ENCODE measurements at regions not wholly inside any gene's neighbourhood (a gene's known extent, or its start where the extent isn't known, plus 50 kb on each side); places are given as distances from the start of the nearest gene placed in this dataset.

DNA sequence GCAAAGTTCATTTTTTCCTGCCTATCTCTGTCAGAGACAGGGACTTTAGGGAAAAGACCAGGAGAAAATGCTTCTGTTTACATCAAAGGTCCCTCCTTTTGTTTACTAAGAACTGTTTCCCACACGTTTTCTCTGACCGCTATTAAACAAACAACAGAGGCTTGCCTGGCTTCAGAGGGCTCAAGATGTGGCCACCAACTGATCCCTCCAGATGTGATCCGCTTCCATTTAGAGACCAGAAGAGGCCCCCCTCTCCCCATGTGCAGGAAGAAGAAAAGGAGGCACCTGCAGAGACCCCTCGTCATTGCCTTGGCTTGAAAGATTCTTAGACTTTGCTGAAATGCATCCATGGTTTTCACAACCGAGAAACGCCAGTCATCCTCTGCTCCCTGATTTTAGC is 217.9 kb upstream of the PWP1 start:
- TF ChIP-seq, protein P1, sequence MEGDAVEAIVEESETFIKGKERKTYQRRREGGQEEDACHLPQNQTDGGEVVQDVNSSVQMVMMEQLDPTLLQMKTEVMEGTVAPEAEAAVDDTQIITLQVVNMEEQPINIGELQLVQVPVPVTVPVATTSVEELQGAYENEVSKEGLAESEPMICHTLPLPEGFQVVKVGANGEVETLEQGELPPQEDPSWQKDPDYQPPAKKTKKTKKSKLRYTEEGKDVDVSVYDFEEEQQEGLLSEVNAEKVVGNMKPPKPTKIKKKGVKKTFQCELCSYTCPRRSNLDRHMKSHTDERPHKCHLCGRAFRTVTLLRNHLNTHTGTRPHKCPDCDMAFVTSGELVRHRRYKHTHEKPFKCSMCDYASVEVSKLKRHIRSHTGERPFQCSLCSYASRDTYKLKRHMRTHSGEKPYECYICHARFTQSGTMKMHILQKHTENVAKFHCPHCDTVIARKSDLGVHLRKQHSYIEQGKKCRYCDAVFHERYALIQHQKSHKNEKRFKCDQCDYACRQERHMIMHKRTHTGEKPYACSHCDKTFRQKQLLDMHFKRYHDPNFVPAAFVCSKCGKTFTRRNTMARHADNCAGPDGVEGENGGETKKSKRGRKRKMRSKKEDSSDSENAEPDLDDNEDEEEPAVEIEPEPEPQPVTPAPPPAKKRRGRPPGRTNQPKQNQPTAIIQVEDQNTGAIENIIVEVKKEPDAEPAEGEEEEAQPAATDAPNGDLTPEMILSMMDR (IDR thresholded peaks at IDR 0.05) = no peak

DNA sequence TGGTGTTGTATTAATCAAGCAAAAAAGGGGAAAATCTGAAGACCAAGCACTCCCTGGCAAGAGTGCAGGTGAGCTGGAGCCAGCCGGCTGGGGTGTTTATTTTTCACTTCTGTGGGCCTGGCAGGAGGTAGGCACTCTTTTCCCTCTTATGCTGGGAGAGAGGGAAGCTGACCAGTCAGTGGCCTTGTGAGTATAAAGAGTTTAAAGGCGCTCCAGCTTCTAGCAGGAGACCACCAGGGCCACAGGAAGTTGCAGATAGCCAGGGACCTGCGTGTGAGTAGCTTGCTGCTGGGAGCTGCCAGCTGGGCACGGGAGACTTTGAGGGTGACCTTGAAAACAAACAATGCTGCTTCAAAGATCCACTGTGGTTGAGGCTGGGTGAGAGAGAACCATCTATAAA is 217.4 kb upstream of the PWP1 start:
- TF ChIP-seq, protein P1 (IDR thresholded peaks at IDR 0.05) = no peak

DNA sequence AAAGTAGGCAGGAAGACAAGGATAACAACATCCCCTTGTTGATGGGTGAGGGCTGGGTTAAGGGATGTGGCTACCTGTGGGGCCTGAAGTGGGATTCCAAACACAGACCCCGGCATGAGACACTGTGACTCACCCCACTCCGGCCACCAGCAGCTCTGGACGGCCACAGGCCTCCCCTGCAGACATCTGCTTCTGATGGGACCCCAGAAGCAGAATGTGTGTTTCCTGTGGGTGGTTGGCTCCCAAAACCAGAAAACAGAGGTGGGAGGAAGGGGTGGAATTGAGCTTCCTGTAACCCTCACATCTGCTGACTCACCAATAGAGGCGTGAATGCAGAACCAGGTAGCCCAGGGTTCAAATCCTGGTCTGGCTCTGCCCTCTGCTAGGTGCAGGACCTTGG is 216.6 kb upstream of the PWP1 start:
- TF ChIP-seq, protein P1 (IDR thresholded peaks at IDR 0.05) = no peak

DNA sequence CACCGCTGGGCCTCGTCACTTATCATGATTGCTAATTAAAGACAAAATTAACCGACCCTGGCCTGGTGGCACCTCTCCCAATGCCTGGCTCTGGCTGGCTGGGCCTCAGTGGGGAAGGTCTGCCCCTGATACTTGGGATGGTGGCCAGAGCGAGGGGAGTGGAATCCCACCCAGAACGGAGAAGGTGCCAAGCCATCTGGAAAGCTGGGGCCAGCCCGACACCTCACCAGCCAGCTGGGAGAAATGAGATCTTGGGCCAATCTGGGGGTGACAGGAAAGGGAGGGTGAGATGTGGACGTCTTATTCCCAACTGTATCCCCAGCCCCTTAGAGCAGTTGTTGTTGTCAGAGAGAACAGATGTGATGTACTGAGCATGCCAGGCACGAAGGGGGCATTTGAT is 215.0 kb upstream of the PWP1 start:
- TF ChIP-seq, protein P1 (IDR thresholded peaks at IDR 0.05) = no peak

DNA sequence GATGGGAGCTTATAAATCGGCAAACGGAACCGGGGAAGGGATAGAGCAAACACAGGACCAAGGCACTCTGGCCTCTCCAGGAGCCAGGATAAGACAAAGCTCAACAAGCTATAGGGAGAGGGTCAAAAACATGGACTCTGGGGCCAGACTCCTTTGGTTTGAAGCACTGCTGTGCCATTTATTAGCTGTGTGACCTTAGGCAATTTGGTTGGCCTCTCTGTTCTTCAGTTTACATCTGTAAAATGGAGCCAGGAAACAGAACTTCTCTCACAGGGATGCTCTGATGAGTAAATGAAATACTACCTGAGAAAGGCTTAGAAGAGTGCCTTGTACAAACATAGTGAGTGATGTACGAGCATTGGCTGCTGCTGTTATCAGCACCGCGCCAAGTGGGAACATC is 213.3 kb upstream of the PWP1 start:
- TF ChIP-seq, protein P1 (IDR thresholded peaks at IDR 0.05) = no peak

DNA sequence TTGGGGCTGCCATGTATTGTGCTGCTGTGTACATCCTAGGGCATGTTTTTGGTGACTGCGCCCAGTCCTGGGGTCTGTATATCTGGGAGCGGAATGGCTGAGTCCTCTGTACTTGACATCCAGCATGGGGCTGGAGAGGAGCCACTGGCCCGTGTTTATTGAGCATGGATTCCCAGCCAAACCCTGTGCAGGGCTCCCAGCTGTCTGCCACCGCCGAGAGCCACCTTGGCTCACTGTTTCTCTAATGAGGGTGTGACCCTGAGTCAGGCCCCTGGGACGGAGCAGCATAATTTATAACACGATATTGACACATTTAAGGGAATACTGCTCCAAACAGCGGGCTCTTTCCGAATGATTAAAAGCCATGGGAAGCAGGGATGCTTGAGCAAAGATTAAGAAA is 211.5 kb upstream of the PWP1 start:
- TF ChIP-seq, protein P1 (IDR thresholded peaks at IDR 0.05) = no peak

DNA sequence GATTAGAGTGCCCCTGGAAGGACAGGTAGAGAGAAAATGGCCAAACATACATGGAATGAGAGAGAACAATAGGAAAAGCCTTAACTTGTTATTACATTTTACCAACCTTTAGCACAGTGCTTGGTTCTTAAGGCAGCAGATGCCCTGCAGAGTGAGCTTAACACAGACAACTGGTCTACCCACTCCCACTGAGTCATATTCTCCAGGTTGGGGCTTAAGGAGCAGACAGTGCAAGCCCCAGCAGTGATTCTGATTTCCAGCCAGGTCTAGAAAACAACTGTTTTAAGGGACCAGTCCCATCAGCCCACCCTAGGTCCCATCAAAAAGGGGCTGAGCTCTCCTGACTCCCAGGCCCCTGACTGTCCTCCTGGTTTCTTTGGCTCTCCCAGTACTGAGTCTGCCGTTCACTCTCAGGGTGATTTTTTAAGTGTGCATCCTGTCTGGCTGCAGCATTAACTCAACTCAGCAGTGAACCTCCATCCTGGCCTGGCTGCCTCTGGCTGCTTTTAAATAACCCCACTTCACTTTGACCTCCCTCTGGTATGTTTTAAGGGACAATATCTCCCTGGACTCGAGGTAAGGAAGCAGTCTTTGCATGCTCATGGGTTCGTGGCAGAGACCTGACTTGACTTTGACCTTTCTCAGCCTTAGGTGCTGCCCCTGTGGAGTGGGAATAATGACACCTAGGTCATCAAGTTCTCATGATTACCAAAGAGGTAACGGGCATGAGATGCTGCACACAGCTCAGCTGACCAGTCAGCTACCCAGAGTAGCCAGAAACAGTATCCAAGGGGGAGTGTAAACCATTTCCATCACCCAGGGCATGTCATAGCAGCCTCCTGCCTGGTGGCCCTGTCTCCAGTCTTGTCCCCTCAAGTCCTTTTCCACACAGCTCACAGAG is 210.7 kb upstream of the PWP1 start:
- TF ChIP-seq, protein P1 (IDR thresholded peaks at IDR 0.05) = no peak

Data from LNCAP (cell line).